K562 (cell line): ENCODE measurements at regions not wholly inside any gene's neighbourhood (a gene's known extent, or its start where the extent isn't known, plus 50 kb on each side); places are given as distances from the start of the nearest gene placed in this dataset.

Source experiments
- ATAC-seq: fragments of 200-7000 bp; cut with Tn5 transposase; 3 replicates; pipeline ENCODE4 v1.9.1; 2020; ENCODE audit warnings: moderate library complexity
- BruUV-seq: library from RNA; stranded (reverse); fragments of 400-500 nt; replicated peaks from 2 replicates; lab custom pipeline; 2021; lab: Mats Ljungman, UMichigan
- CTCF ChIA-PET: fragments of 300-600 bp; formaldehyde crosslinking; extraction: SDS; loops from one replicate; lab custom pipeline; 2021; ENCODE audit warnings: low intra/inter-chr PET ratio; lab: Yijun Ruan, JAX
- POLR2A ChIA-PET: fragments of 300-600, 350-650 bp; sonication (Branson Sonifier 250); formaldehyde crosslinking; extraction: SDS; loops from one replicate; lab custom pipeline; 2021; ENCODE audit warnings: antibody characterized with exemption, inconsistent platforms; lab: Yijun Ruan, JAX
- DNase-seq, 4 experiments: peaks; one replicate each; pipeline versions ENCODE4 v3.0.0 to v3.0.0-alpha.2; 2011 to 2018; ENCODE audit warnings: low spot score in 3 of 4, mixed read lengths in 3 of 4; ENCODE audit errors: extremely low read depth in 1 of 4
- FAIRE-seq: peaks from 2 replicates; lab custom pipeline; 2011; peaks lifted over from hg19 to GRCh38; lab: Jason Lieb, UNC
- H2AFZ ChIP-seq: 2 replicates; pipeline ENCODE4 v1.6.0; 2011; ENCODE audit warnings: low read depth, low read length, control low read depth, inconsistent platforms
- H3K27ac ChIP-seq: fragments of 200-600 bp; 3 replicates; pipeline ENCODE4 v1.8.0; 2011; ENCODE audit warnings: low read depth, mild to moderate bottlenecking, control low read depth, inconsistent platforms, low read length, moderate library complexity, mixed read lengths; ENCODE audit errors: extremely low read depth
- H3K27me3 ChIP-seq, 2 experiments: fragments of 300-600 bp in 1 of 2; 2 replicates in 1 of 2; 3 replicates in 1 of 2; pipeline versions ENCODE4 v1.6.0 to v1.8.0; 2011; ENCODE audit warnings: inconsistent platforms in 2 of 2, low read length in 2 of 2, mild to moderate bottlenecking in 1 of 2, mixed read lengths in 1 of 2, moderate library complexity in 1 of 2; ENCODE audit not compliant: control insufficient read depth in 2 of 2, insufficient read depth in 2 of 2
- H3K36me3 ChIP-seq: fragments of 300-600 bp; 3 replicates; pipeline ENCODE4 v1.8.0; 2011; ENCODE audit warnings: mild to moderate bottlenecking, low read length, inconsistent platforms; ENCODE audit not compliant: control insufficient read depth, insufficient read depth
- H3K4me1 ChIP-seq, 2 experiments: fragments of 200-600 bp in 1 of 2; replicated peaks in 1 of 2; 2 replicates in 1 of 2; 3 replicates in 1 of 2; pipeline versions ENCODE4 v1.5.1 to v1.8.0; 2011; ENCODE audit warnings: inconsistent platforms in 2 of 2, low read length in 2 of 2, mild to moderate bottlenecking in 1 of 2, mixed read lengths in 1 of 2, moderate library complexity in 1 of 2; ENCODE audit not compliant: control insufficient read depth in 2 of 2, insufficient read depth in 2 of 2
- H3K4me2 ChIP-seq: 2 replicates; pipeline ENCODE4 v1.6.1; 2011; ENCODE audit warnings: low read length, control low read depth, inconsistent platforms, mixed read lengths; ENCODE audit not compliant: insufficient read depth
- H3K4me3 ChIP-seq: fragments of 200-600 bp; sonication (generic), shearing (Covaris generic); 2 replicates; pipeline ENCODE4 v1.5.1; 2016; ENCODE audit warnings: control low read depth, inconsistent platforms
- H3K79me2 ChIP-seq: fragments of 200-600 bp; 3 replicates; pipeline ENCODE4 v1.8.0; 2011; ENCODE audit warnings: low read length, inconsistent platforms; ENCODE audit not compliant: control insufficient read depth, insufficient read depth
- H3K9ac ChIP-seq, 2 experiments: 2 replicates each; pipeline versions ENCODE4 v1.6.0 to v1.6.1; 2011; ENCODE audit warnings: low read depth in 2 of 2, low read length in 2 of 2, control low read depth in 1 of 2, inconsistent platforms in 1 of 2, mild to moderate bottlenecking in 1 of 2, mixed read lengths in 1 of 2; ENCODE audit not compliant: insufficient read depth in 1 of 2
- H3K9me1 ChIP-seq: one replicate; pipeline ENCODE4 v1.6.0; 2011; ENCODE audit warnings: inconsistent platforms, mild to moderate bottlenecking, low read length, moderate library complexity; ENCODE audit not compliant: control insufficient read depth, insufficient read depth
- H3K9me3 ChIP-seq: replicated peaks from 2 replicates; pipeline ENCODE4 v1.5.1; 2011; ENCODE audit warnings: low read depth, low read length, inconsistent platforms; ENCODE audit not compliant: control insufficient read depth, insufficient read depth
- H4K20me1 ChIP-seq: replicated peaks from 2 replicates; pipeline ENCODE4 v1.6.1; 2011; ENCODE audit warnings: low read length, inconsistent platforms, mixed read lengths; ENCODE audit not compliant: control insufficient read depth, insufficient read depth
- CBX5 ChIP-seq: IDR thresholded peaks from 2 replicates; pipeline ENCODE4 v1.6.1; 2014; ENCODE audit warnings: low read depth, borderline replicate concordance
- CLOCK ChIP-seq: fragments of 250-450 bp; sonication (Bioruptor Pico); IDR thresholded peaks from 2 replicates; pipeline ENCODE4 v1.4.0; 2020; ENCODE audit warnings: mild to moderate bottlenecking, moderate library complexity, borderline replicate concordance
- CREBBP ChIP-seq: IDR thresholded peaks from one replicate; pipeline ENCODE4 v1.6.1; 2012; ENCODE audit warnings: low read depth, mild to moderate bottlenecking, control low read depth, inconsistent platforms, low read length
- EZH2 ChIP-seq: IDR thresholded peaks from 2 replicates; pipeline ENCODE4 v1.6.1; 2012; ENCODE audit warnings: low read depth, mild to moderate bottlenecking, inconsistent platforms, low read length, borderline replicate concordance
- FOXO4 ChIP-seq: fragments of 450-650 bp; formaldehyde crosslinking; IDR thresholded peaks from 2 replicates; pipeline ENCODE4 v1.4.0; 2020; ENCODE audit warnings: mild to moderate bottlenecking, moderate library complexity
- MCM2 ChIP-seq: fragments of 450-650 bp; IDR thresholded peaks from 2 replicates; pipeline ENCODE4 v1.6.1; 2017; ENCODE audit warnings: low read depth, mild to moderate bottlenecking
- MCM3 ChIP-seq: fragments of 450-650 bp; IDR thresholded peaks from 2 replicates; pipeline ENCODE4 v1.6.1; 2016
- MIER1 ChIP-seq: fragments of 450-650 bp; IDR thresholded peaks from 2 replicates; pipeline ENCODE4 v1.6.1; 2016; ENCODE audit warnings: antibody characterized with exemption, mild to moderate bottlenecking, low read depth
- MLX ChIP-seq, 2 experiments: fragments of 450-650 bp in 1 of 2; sonication (generic) in 1 of 2; formaldehyde crosslinking; conservative IDR thresholded peaks; 2 replicates each; pipeline versions ENCODE4 v1.4.0 to v1.8.1; 2020 to 2022; ENCODE audit warnings: mild to moderate bottlenecking in 1 of 2, missing genetic modification reagents in 1 of 2
- NFXL1 ChIP-seq: fragments of 450-650 bp; formaldehyde crosslinking; IDR thresholded peaks from 2 replicates; pipeline ENCODE4 v1.4.0; 2021; ENCODE audit warnings: mild to moderate bottlenecking
- PRMT5 ChIP-seq: sonication (generic); formaldehyde crosslinking; IDR thresholded peaks from 2 replicates; pipeline ENCODE4 v1.5.0; 2020; ENCODE audit warnings: missing genetic modification reagents
- RBM17 ChIP-seq: fragments of 200-400 bp; formaldehyde crosslinking; IDR thresholded peaks from 2 replicates; pipeline ENCODE4 v1.6.1; 2017; ENCODE audit warnings: low read depth, mild to moderate bottlenecking, low read length, borderline replicate concordance
- SIN3A ChIP-seq, 2 experiments: fragments of 150-350 bp in 1 of 2; IDR thresholded peaks; 2 replicates each; pipeline ENCODE4 v1.6.1; 2011 to 2016; ENCODE audit warnings: borderline replicate concordance in 2 of 2, low read depth in 2 of 2, low read length in 2 of 2, mild to moderate bottlenecking in 2 of 2, moderate library complexity in 2 of 2; ENCODE audit not compliant: control insufficient read depth in 1 of 2
- SMARCE1 ChIP-seq: fragments of 450-650 bp; IDR thresholded peaks from 2 replicates; pipeline ENCODE4 v1.7.1; 2016; ENCODE audit warnings: mild to moderate bottlenecking
- TARDBP ChIP-seq: fragments of 450-650 bp; IDR thresholded peaks from 2 replicates; pipeline ENCODE4 v1.6.1; 2016
- TRIM28 ChIP-seq: fragments of 450-650 bp; IDR thresholded peaks from 2 replicates; pipeline ENCODE4 v1.6.1; 2017
- USF1 ChIP-seq: sonication (generic); formaldehyde crosslinking; IDR thresholded peaks from 2 replicates; pipeline ENCODE4 v1.9.0; 2022; ENCODE audit warnings: mild to moderate bottlenecking, missing genetic modification reagents
- ZKSCAN3 ChIP-seq: fragments of 250-450 bp; sonication (Bioruptor Pico); IDR thresholded peaks from 2 replicates; pipeline ENCODE4 v1.4.0; 2020
- ZNF134 ChIP-seq: fragments of 250-450 bp; sonication (Bioruptor Pico); conservative IDR thresholded peaks from 2 replicates; pipeline ENCODE4 v1.4.0; 2020
- ZNF785 ChIP-seq: fragments of 250-450 bp; sonication (Bioruptor Pico); IDR thresholded peaks from 2 replicates; pipeline ENCODE4 v1.4.0; 2020; ENCODE audit warnings: mild to moderate bottlenecking
- WGBS: fragments of 100-300 bp; shearing (Covaris generic); methylation state at CpG from one replicate; pipeline ENCODE4 v1.1.6; 2016; ENCODE audit warnings: low coverage, mixed read lengths; ENCODE audit not compliant: insufficient coverage; ENCODE audit errors: missing lambda C conversion rate; 5-methylcytosine and 5-hydroxymethylcytosine counted together
- in situ Hi-C: fragments of 300-500 bp; cut with MboI; formaldehyde crosslinking; loops from 4 replicates; pipeline ENCODE4 v1.15.0; 2018; ENCODE audit warnings: inconsistent platforms, mixed read lengths
- intact Hi-C: fragments of 100-400 bp; cut with micrococcal nuclease; formaldehyde crosslinking; loops from 2 replicates; pipeline ENCODE4 v1.14.2; 2022

- TF ChIP-seq MCM3 (no peak), ZNF785 (CRISPR knock-in tag) (no peak), USF1 (no peak), CLOCK (CRISPR knock-in tag) (no peak), MCM2 (no peak)
Measured at GRCh38 chr1:60877376-60877775, 205.0 kb upstream of the NFIA start (continued).

GRCh38 chr1:60876952-60877351 lies 205.4 kb upstream of the NFIA start:
- no peak overlapping the region for H3K27ac ChIP-seq
- H3K27me3 ChIP-seq, result no peaks in the 10 kb centered on the region
- no peak overlapping the region for H3K4me2 ChIP-seq
- no peak for DNase-seq
- H4K20me1 ChIP-seq, result no peaks in the 10 kb centered on the region
- no TSS peak for BruUV-seq
- in situ Hi-C loops (no loop called here), intact Hi-C loops (no loop called here)
- H3K4me3 ChIP-seq, result no peak overlapping the region
- FAIRE-seq, result no peak
- no peak overlapping the region for H2AFZ ChIP-seq
- no peak overlapping the region for H3K9ac ChIP-seq
- 13% methylated on average over 1 of the region's 1 CpG for WGBS
- H3K9me3 ChIP-seq, result no peaks in the 10 kb centered on the region
- CTCF ChIA-PET, result no interaction called here
- no peaks in the 10 kb centered on the region for H3K36me3 ChIP-seq
- H3K4me1 ChIP-seq, result no peaks in the 10 kb centered on the region; a peak in 2 of 5 replicates
- H3K9me1 ChIP-seq, result no peaks in the 10 kb centered on the region
- POLR2A ChIA-PET, result interaction anchor here (1.1 to 1.2 kb wide), 2 partner anchors 10 to 14 kb away, joined by 3 to 5 read pairs; no protein-coding TSS in a partner anchor
- H3K79me2 ChIP-seq, result no peaks in the 10 kb centered on the region
- no peak for ATAC-seq
- no peak for TF ChIP-seq ZNF134 (CRISPR knock-in tag)
- no peak for TF ChIP-seq EZH2
- TF ChIP-seq TARDBP, result no peak
- TF ChIP-seq TRIM28, result no peak
- no peak for TF ChIP-seq MIER1
- TF ChIP-seq FOXO4 (CRISPR knock-in tag), result no peak
- no peak for TF ChIP-seq SIN3A (IDR thresholded peaks at IDR 0.05; ENCODE audit: borderline replicate concordance in 2 of 2, control insufficient read depth in 1 of 2, low read depth in 2 of 2, low read length in 2 of 2)
- TF ChIP-seq CBX5, result no peak
- TF ChIP-seq MLX (CRISPR knock-in tag; conservative IDR thresholded peaks at IDR 0.05), result no peak
- TF ChIP-seq NFXL1 (CRISPR knock-in tag), result no peak
- no peak for TF ChIP-seq SMARCE1
- no peak for TF ChIP-seq CREBBP
- TF ChIP-seq PRMT5 (CRISPR knock-in tag), result no peak
- no peak for TF ChIP-seq RBM17
- no peak for TF ChIP-seq ZKSCAN3 (CRISPR knock-in tag)
